ENCODE measurements at regions not wholly inside any gene's neighbourhood (a gene's known extent, or its start where the extent isn't known, plus 50 kb on each side); places are given as distances from the start of the nearest gene placed in this dataset.

- Mint-ChIP-seq H3K27ac (peak overlapping the region; percentile 74), H3K9me3 (no peaks in the 10 kb centered on the region), H3K4me1 (peaks cover 20% of the 10 kb centered on the region), H3K4me3 (peak overlapping the region; percentile 54), H3K27me3 (no peaks in the 10 kb centered on the region), H3K36me3 (ENCODE audit: low read depth) (no peaks in the 10 kb centered on the region)
- peak; percentile 64 for ATAC-seq (replicated peaks)
Measured at GRCh38 chr15:38658431-38658830, 93.8 kb upstream of the RASGRP1 start.

- H3K4me1 Mint-ChIP-seq, result peaks cover 28% of the 10 kb centered on the region
- peak; percentile 92 for ATAC-seq (replicated peaks)
Measured at GRCh38 chr15:38660738-38661137, 96.1 kb upstream of the RASGRP1 start.

GRCh38 chr15:38662033-38662802 lies 97.6 kb upstream of the RASGRP1 start:
- no peaks in the 10 kb centered on the region for H3K36me3 Mint-ChIP-seq (ENCODE audit: low read depth)
- ATAC-seq (replicated peaks), result no peak
- H3K27me3 Mint-ChIP-seq, result no peaks in the 10 kb centered on the region
- H3K4me1 Mint-ChIP-seq, result peaks cover 40% of the 10 kb centered on the region
- no peak overlapping the region for H3K27ac Mint-ChIP-seq
- no peaks in the 10 kb centered on the region for H3K9me3 Mint-ChIP-seq
- peak overlapping the region; percentile 14 for H3K4me3 Mint-ChIP-seq

More at GRCh38 chr15:38660738-38661137, 96.1 kb upstream of the RASGRP1 start:
- Mint-ChIP-seq H3K27me3 (no peaks in the 10 kb centered on the region), H3K36me3 (ENCODE audit: low read depth) (no peaks in the 10 kb centered on the region), H3K9me3 (no peaks in the 10 kb centered on the region), H3K4me3 (peak overlapping the region; percentile 84), H3K27ac (peak overlapping the region; percentile 91)

- H3K4me1 Mint-ChIP-seq, result peaks cover 45% of the 10 kb centered on the region
- no peaks in the 10 kb centered on the region for H3K36me3 Mint-ChIP-seq (ENCODE audit: low read depth)
- no peaks in the 10 kb centered on the region for H3K27me3 Mint-ChIP-seq
- no peak overlapping the region for H3K27ac Mint-ChIP-seq
- H3K9me3 Mint-ChIP-seq, result no peaks in the 10 kb centered on the region
- ATAC-seq (replicated peaks), result no peak
- peak overlapping the region; percentile 14 for H3K4me3 Mint-ChIP-seq
Measured at GRCh38 chr15:38662805-38663204, 98.2 kb upstream of the RASGRP1 start.

GRCh38 chr15:38665586-38666305 lies 101.1 kb upstream of the RASGRP1 start:
- H3K36me3 Mint-ChIP-seq (ENCODE audit: low read depth), result no peaks in the 10 kb centered on the region

GRCh38 chr15:38666865-38667510 lies 102.4 kb upstream of the RASGRP1 start:
- peak overlapping the region; percentile 60 for H3K4me3 Mint-ChIP-seq
- peaks cover 55% of the 10 kb centered on the region for H3K4me1 Mint-ChIP-seq
- H3K9me3 Mint-ChIP-seq, result peaks cover 3% of the 10 kb centered on the region
- no peak for ATAC-seq (replicated peaks)
- peak overlapping the region; percentile 43 for H3K27ac Mint-ChIP-seq
- no peaks in the 10 kb centered on the region for H3K36me3 Mint-ChIP-seq (ENCODE audit: low read depth)
- no peaks in the 10 kb centered on the region for H3K27me3 Mint-ChIP-seq

More at GRCh38 chr15:38665586-38666305, 101.1 kb upstream of the RASGRP1 start:
- Mint-ChIP-seq H3K27ac (peak overlapping the region; percentile 23), H3K27me3 (no peaks in the 10 kb centered on the region), H3K4me1 (peaks cover 43% of the 10 kb centered on the region), H3K9me3 (peaks cover 3% of the 10 kb centered on the region), H3K4me3 (peak overlapping the region; percentile 60)
- ATAC-seq (replicated peaks), result peak; percentile 24

GRCh38 chr15:38667890-38668850 lies 103.6 kb upstream of the RASGRP1 start:
- H3K27ac Mint-ChIP-seq, result peak overlapping the region; percentile 43

GRCh38 chr15:38668898-38669391 lies 104.3 kb upstream of the RASGRP1 start:
- no peak overlapping the region for H3K4me3 Mint-ChIP-seq
- no peaks in the 10 kb centered on the region for H3K36me3 Mint-ChIP-seq (ENCODE audit: low read depth)
- no peak for ATAC-seq (replicated peaks)
- peaks cover 3% of the 10 kb centered on the region for H3K9me3 Mint-ChIP-seq
- H3K27me3 Mint-ChIP-seq, result no peaks in the 10 kb centered on the region
- peaks cover 66% of the 10 kb centered on the region for H3K4me1 Mint-ChIP-seq
- no peak overlapping the region for H3K27ac Mint-ChIP-seq

More at GRCh38 chr15:38667890-38668850, 103.6 kb upstream of the RASGRP1 start:
- peak overlapping the region; percentile 60 for H3K4me3 Mint-ChIP-seq
- ATAC-seq (replicated peaks), result no peak
- H3K9me3 Mint-ChIP-seq, result peaks cover 3% of the 10 kb centered on the region
- peaks cover 63% of the 10 kb centered on the region for H3K4me1 Mint-ChIP-seq
- H3K27me3 Mint-ChIP-seq, result no peaks in the 10 kb centered on the region
- H3K36me3 Mint-ChIP-seq (ENCODE audit: low read depth), result no peaks in the 10 kb centered on the region

GRCh38 chr15:38670128-38671005 lies 105.8 kb upstream of the RASGRP1 start:
- Mint-ChIP-seq H3K4me3 (peak overlapping the region; percentile 85), H3K27ac (peak overlapping the region; percentile 97), H3K36me3 (ENCODE audit: low read depth) (no peaks in the 10 kb centered on the region), H3K9me3 (peaks cover 3% of the 10 kb centered on the region), H3K27me3 (no peaks in the 10 kb centered on the region), H3K4me1 (peaks cover 63% of the 10 kb centered on the region)
- peak; percentile 72 for ATAC-seq (replicated peaks)

- Mint-ChIP-seq H3K4me1 (peaks cover 56% of the 10 kb centered on the region), H3K27me3 (no peaks in the 10 kb centered on the region), H3K36me3 (ENCODE audit: low read depth) (no peaks in the 10 kb centered on the region), H3K4me3 (peak overlapping the region; percentile 85), H3K9me3 (peaks cover 3% of the 10 kb centered on the region), H3K27ac (peak overlapping the region; percentile 97)
- no peak for ATAC-seq (replicated peaks)
Measured at GRCh38 chr15:38671006-38671387, 106.4 kb upstream of the RASGRP1 start.

GRCh38 chr15:38671675-38672254 lies 107.2 kb upstream of the RASGRP1 start:
- Mint-ChIP-seq H3K9me3 (peaks cover 3% of the 10 kb centered on the region), H3K4me1 (peaks cover 52% of the 10 kb centered on the region), H3K27ac (peak overlapping the region; percentile 97), H3K36me3 (ENCODE audit: low read depth) (no peaks in the 10 kb centered on the region), H3K4me3 (peak overlapping the region; percentile 85), H3K27me3 (no peaks in the 10 kb centered on the region)
- ATAC-seq (replicated peaks), result peak; percentile 59

- Mint-ChIP-seq H3K4me3 (peak overlapping the region; percentile 85), H3K27ac (peak overlapping the region; percentile 97), H3K4me1 (peaks cover 47% of the 10 kb centered on the region), H3K36me3 (ENCODE audit: low read depth) (no peaks in the 10 kb centered on the region), H3K9me3 (peaks cover 3% of the 10 kb centered on the region), H3K27me3 (no peaks in the 10 kb centered on the region)
- peak; percentile 31 for ATAC-seq (replicated peaks)
Measured at GRCh38 chr15:38672273-38672672, 107.7 kb upstream of the RASGRP1 start.
